ENCODE measurements at regions not wholly inside any gene's neighbourhood (a gene's known extent, or its start where the extent isn't known, plus 50 kb on each side); places are given as distances from the start of the nearest gene placed in this dataset.

DNA sequence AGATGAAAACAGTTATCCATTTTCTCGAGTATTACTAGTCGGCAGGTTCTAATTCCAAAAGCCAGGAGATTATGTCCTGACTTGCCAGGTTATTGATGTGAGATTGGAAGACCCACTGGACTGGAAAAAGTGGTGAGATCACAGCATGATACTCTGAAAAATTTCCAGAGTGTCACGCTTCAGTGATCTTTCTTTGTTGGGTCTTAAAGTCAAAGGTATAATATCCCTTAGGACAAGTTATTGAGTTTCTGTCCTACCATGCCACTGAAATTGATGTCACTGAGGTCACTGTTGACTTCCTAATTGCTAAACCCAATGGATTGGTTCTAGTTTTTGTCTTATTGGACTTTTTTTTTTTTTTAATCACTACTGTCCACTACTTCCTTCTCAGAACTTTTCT lies 104.5 kb upstream of the GRAMD1B start:
- TF ChIP-seq POLR2A (IDR thresholded peaks at IDR 0.05; ENCODE audit: extremely low read depth, insufficient read length): no peak
- TF ChIP-seq, protein P1, sequence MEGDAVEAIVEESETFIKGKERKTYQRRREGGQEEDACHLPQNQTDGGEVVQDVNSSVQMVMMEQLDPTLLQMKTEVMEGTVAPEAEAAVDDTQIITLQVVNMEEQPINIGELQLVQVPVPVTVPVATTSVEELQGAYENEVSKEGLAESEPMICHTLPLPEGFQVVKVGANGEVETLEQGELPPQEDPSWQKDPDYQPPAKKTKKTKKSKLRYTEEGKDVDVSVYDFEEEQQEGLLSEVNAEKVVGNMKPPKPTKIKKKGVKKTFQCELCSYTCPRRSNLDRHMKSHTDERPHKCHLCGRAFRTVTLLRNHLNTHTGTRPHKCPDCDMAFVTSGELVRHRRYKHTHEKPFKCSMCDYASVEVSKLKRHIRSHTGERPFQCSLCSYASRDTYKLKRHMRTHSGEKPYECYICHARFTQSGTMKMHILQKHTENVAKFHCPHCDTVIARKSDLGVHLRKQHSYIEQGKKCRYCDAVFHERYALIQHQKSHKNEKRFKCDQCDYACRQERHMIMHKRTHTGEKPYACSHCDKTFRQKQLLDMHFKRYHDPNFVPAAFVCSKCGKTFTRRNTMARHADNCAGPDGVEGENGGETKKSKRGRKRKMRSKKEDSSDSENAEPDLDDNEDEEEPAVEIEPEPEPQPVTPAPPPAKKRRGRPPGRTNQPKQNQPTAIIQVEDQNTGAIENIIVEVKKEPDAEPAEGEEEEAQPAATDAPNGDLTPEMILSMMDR (IDR thresholded peaks at IDR 0.05; ENCODE audit: low read depth, low read length): no peak
- TF ChIP-seq, protein P2, sequence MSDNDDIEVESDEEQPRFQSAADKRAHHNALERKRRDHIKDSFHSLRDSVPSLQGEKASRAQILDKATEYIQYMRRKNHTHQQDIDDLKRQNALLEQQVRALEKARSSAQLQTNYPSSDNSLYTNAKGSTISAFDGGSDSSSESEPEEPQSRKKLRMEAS (IDR thresholded peaks at IDR 0.05; ENCODE audit: low read depth, low read length): no peak

All from NB4 (cell line).